Type B pancreatic cell (in vitro differentiated cells): ENCODE measurements at regions not wholly inside any gene's neighbourhood (a gene's known extent, or its start where the extent isn't known, plus 50 kb on each side); places are given as distances from the start of the nearest gene placed in this dataset.

Experiments used
- DNase-seq: peaks from one replicate; pipeline ENCODE4 v3.0.0; 2021; ENCODE audit warnings: mixed read lengths; ENCODE audit not compliant: unreplicated experiment; ENCODE audit errors: extremely low spot score
- H3K27ac Mint-ChIP-seq: 2 replicates; pipeline ENCODE4 v1.8.0; 2021; ENCODE audit warnings: mild to moderate bottlenecking, mixed read lengths
- H3K27me3 Mint-ChIP-seq: 2 replicates; pipeline ENCODE4 v1.8.0; 2021; ENCODE audit warnings: mixed read lengths
- H3K36me3 Mint-ChIP-seq: 2 replicates; pipeline ENCODE4 v1.8.0; 2021; ENCODE audit warnings: mixed read lengths
- H3K4me1 Mint-ChIP-seq: one replicate; pipeline ENCODE4 v1.8.0; 2021; ENCODE audit warnings: mixed read lengths; ENCODE audit not compliant: unreplicated experiment
- H3K4me3 Mint-ChIP-seq: 2 replicates; pipeline ENCODE4 v1.8.0; 2021; ENCODE audit warnings: mild to moderate bottlenecking, mixed read lengths
- H3K9me3 Mint-ChIP-seq: 2 replicates; pipeline ENCODE4 v1.8.0; 2021; ENCODE audit warnings: mixed read lengths
- CTCF ChIP-seq: fragments of 200-600 bp; sonication (generic); conservative IDR thresholded peaks from 2 replicates; pipeline ENCODE4 v1.5.0; 2021; ENCODE audit warnings: antibody characterized with exemption, mild to moderate bottlenecking

GRCh38 chr2:59885541-59885940, 667.9 kb downstream of the BCL11A start:
- H3K27ac Mint-ChIP-seq = no peak overlapping the region
- no peak overlapping the region for H3K4me3 Mint-ChIP-seq
- H3K36me3 Mint-ChIP-seq = no peaks in the 10 kb centered on the region
- no peaks in the 10 kb centered on the region for H3K9me3 Mint-ChIP-seq
- no peaks in the 10 kb centered on the region for H3K27me3 Mint-ChIP-seq
- no peak for DNase-seq
- TF ChIP-seq CTCF = no peak
- peaks cover 22% of the 10 kb centered on the region for H3K4me1 Mint-ChIP-seq

DNA sequence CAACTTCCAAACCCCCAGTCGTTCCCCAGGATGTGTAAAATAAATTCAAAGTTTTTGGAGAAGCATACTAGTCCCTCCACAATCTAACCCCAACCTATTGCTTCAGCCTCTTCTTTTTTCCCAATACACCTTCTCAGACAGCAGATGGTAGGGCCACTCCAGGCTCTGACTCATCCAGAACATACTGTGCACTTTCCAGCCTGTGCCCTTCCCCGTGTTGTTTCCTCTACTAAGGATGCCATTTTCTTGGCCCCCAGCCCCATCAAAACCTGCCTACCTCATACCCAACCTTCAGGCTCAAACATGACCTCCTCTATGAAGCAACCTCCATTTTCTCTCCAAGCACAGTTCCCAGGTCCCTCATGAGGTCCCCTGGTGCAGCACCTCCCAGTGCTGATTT, 669.3 kb downstream of the BCL11A start:
- no peaks in the 10 kb centered on the region for H3K9me3 Mint-ChIP-seq
- no peaks in the 10 kb centered on the region for H3K36me3 Mint-ChIP-seq
- H3K27me3 Mint-ChIP-seq = no peaks in the 10 kb centered on the region
- TF ChIP-seq CTCF = no peak
- H3K27ac Mint-ChIP-seq = no peak overlapping the region
- H3K4me1 Mint-ChIP-seq = peaks cover 35% of the 10 kb centered on the region
- no peak overlapping the region for H3K4me3 Mint-ChIP-seq
- no peak for DNase-seq

DNA sequence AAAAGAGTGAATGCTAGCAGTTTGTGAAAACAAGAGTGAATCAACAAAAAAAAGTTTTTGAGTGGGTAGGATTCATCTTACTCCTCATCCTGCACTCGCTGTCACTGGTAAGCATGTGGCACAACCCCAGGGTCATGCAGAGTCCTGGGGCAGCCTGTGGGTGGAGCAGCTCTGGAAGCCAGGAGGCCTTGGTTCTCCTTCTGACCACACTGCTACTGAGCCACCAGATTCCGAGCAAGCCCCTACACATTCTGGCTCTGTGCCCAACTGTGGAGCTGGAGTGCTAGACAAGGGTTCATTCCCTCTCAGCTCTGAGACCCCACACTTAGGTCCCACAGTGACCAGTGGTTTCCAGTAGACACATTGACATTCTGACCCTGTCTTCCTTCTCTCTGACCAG, 670.6 kb downstream of the BCL11A start:
- no peaks in the 10 kb centered on the region for H3K36me3 Mint-ChIP-seq
- no peak overlapping the region for H3K27ac Mint-ChIP-seq
- no peak overlapping the region for H3K4me3 Mint-ChIP-seq
- no peaks in the 10 kb centered on the region for H3K9me3 Mint-ChIP-seq
- DNase-seq = no peak
- H3K4me1 Mint-ChIP-seq = peaks cover 27% of the 10 kb centered on the region
- no peak for TF ChIP-seq CTCF
- no peaks in the 10 kb centered on the region for H3K27me3 Mint-ChIP-seq

DNA sequence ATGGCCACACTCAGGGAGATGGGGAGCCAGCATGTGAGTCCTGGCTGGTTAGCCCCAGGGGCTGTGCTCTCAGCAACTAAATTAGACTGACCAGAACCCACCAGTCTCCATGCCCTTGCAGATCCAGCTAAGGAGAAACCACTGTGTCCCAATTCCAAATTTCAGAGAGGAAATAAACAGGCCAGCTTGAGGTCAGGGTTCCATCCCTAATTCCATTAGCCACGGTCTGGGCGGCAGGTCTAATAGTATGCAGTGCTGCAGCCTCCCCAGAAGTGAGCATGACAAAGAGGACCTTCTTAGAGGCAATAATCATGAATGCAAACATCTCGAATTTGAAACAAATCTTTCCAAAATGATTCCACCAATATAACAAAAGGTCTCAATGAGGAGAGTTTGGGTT, 671.2 kb downstream of the BCL11A start:
- H3K4me1 Mint-ChIP-seq = peaks cover 22% of the 10 kb centered on the region
- no peaks in the 10 kb centered on the region for H3K9me3 Mint-ChIP-seq
- no peak for TF ChIP-seq CTCF

DNA sequence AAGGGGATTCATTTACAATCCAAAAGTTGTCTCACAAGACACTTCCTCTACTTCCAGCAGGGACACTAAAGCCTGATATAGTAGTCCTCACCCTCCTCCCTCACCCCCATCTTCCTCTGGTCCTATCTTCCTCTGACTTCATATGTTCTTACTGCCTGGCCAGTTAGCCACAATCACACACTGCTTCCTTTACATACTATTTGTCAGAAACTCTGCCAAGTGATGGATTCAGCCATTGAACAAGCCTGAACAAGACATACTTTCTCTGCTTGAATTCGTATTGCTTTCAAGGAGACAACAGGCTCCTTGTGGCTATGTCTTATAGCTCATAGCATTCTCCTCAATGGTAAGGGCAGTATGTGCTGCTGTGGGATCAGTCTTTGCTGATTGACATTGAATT, 672.2 kb downstream of the BCL11A start:
- Mint-ChIP-seq H3K36me3 (no peaks in the 10 kb centered on the region), H3K4me3 (no peak overlapping the region), H3K27me3 (no peaks in the 10 kb centered on the region), H3K27ac (no peak overlapping the region), H3K4me1 (peaks cover 20% of the 10 kb centered on the region), H3K9me3 (no peaks in the 10 kb centered on the region)
- no peak for TF ChIP-seq CTCF
- DNase-seq = no peak

More for the DNA sequence above, 671.2 kb downstream of the BCL11A start:
- Mint-ChIP-seq H3K4me3 (no peak overlapping the region), H3K36me3 (no peaks in the 10 kb centered on the region), H3K27ac (no peak overlapping the region), H3K27me3 (no peaks in the 10 kb centered on the region)
- no peak for DNase-seq

DNA sequence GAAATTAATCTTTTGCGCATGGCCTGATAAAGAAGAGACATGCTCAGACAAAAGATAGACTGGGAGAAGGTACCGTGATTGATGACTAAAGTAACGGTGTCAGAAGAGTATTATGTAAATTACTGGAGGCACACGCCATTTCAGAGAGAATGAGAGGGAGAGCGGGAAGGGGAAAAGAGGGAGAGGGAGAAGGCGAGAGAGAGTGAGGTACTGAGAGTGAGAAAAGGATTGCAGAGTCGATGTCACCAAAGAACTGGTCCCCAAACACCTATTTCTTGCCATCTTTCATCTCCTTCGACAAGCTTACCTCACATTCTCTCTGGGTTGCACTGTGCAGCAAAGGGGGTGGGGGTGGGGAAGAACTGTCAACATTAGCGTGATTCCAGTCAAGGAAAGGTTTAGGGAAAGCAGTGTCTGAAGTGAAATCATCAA, 673.7 kb downstream of the BCL11A start:
- no peaks in the 10 kb centered on the region for H3K36me3 Mint-ChIP-seq
- no peak for DNase-seq
- no peaks in the 10 kb centered on the region for H3K9me3 Mint-ChIP-seq
- H3K4me1 Mint-ChIP-seq = peaks cover 13% of the 10 kb centered on the region
- no peak overlapping the region for H3K27ac Mint-ChIP-seq
- peaks cover 2% of the 10 kb centered on the region for H3K27me3 Mint-ChIP-seq
- H3K4me3 Mint-ChIP-seq = no peak overlapping the region
- no peak for TF ChIP-seq CTCF
